Brain microvascular endothelial cell (primary cell): ENCODE measurements at regions not wholly inside any gene's neighbourhood (a gene's known extent, or its start where the extent isn't known, plus 50 kb on each side); places are given as distances from the start of the nearest gene placed in this dataset.

Source experiments
- DNase-seq: peaks from one replicate; pipeline ENCODE4 v3.0.0-alpha.2; 2020
- H3K27ac ChIP-seq: fragments of 250-450 bp; sonication (Bioruptor Pico); 2 replicates; pipeline ENCODE4 v1.5.1; 2020; ENCODE audit warnings: mild to moderate bottlenecking, moderate library complexity
- H3K27me3 ChIP-seq: fragments of 250-450 bp; sonication (Bioruptor Pico); replicated peaks from 2 replicates; pipeline ENCODE4 v1.5.1; 2020; ENCODE audit warnings: mild to moderate bottlenecking
- H3K36me3 ChIP-seq: fragments of 250-450 bp; sonication (Bioruptor Pico); replicated peaks from 2 replicates; pipeline ENCODE4 v1.5.1; 2020; ENCODE audit warnings: mild to moderate bottlenecking
- H3K4me3 ChIP-seq: 2 replicates; pipeline ENCODE4 v1.5.1; 2011; ENCODE audit warnings: low read depth, mild to moderate bottlenecking, control low read depth, low read length, moderate library complexity
- in situ Hi-C: cut with HindIII; loops from 2 replicates; pipeline ENCODE4 v1.10.0; 2017; ENCODE audit warnings: low sequenced_read_pairs, low pct_ligation_motif_present
- TF ChIP-seq, protein P1 (sequence below): IDR thresholded peaks from 2 replicates; pipeline ENCODE4 v1.5.1; 2011; ENCODE audit warnings: low read depth, mild to moderate bottlenecking, moderate library complexity, low read length, control low read depth, inconsistent platforms; ENCODE audit errors: missing control alignments

DNA sequence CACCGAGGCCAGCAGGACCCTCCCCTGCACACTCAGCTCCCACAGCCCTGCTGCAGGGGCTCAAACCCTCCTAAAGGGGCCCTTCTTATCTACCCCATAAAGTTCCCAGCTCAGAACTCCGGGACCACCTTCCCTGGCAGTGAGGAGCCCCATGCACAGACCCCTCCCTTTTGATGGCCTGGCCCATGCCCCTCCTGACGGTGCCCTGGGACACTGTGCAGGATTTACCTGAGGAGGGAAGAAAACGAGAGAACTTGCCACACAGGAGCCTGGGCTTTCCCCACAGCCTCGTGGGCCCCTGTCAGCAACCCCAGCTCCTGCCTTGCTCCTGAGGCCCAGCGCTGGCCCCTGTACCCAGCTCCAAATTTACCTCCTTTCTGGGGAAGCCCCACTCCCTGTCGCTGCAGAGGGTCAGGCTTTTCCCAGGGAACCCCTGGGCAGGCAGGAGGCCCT is 206.3 kb upstream of the SALL3 start:
- Histone ChIP-seq H3K27me3 (no peaks in the 10 kb centered on the region), H3K27ac (no peak overlapping the region), H3K36me3 (no peaks in the 10 kb centered on the region), H3K4me3 (no peak overlapping the region)
- TF ChIP-seq, protein P1, sequence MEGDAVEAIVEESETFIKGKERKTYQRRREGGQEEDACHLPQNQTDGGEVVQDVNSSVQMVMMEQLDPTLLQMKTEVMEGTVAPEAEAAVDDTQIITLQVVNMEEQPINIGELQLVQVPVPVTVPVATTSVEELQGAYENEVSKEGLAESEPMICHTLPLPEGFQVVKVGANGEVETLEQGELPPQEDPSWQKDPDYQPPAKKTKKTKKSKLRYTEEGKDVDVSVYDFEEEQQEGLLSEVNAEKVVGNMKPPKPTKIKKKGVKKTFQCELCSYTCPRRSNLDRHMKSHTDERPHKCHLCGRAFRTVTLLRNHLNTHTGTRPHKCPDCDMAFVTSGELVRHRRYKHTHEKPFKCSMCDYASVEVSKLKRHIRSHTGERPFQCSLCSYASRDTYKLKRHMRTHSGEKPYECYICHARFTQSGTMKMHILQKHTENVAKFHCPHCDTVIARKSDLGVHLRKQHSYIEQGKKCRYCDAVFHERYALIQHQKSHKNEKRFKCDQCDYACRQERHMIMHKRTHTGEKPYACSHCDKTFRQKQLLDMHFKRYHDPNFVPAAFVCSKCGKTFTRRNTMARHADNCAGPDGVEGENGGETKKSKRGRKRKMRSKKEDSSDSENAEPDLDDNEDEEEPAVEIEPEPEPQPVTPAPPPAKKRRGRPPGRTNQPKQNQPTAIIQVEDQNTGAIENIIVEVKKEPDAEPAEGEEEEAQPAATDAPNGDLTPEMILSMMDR, result no peak
- no peak for DNase-seq
- in situ Hi-C loops, result no loop called here

DNA sequence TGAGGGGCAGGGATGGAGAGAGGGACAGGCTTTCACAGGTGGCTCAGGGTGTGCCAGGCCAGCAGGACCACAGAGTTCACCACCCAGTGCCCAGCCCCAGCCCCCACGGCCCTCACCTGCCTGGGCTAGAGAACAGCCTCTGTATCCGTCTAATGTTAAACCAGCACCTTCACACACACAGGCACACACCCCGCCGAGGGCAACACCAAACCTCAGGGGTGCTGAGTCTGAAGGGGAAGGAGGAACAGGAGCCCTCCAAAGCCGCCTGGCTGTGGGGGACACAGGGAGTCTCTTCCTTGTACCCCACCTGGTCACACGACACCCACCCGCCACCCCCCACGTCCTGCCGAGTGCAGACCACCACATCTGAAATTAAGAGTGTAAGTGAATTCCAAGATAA is 205.8 kb upstream of the SALL3 start:
- Histone ChIP-seq H3K36me3 (no peaks in the 10 kb centered on the region), H3K4me3 (no peak overlapping the region), H3K27me3 (no peaks in the 10 kb centered on the region), H3K27ac (no peak overlapping the region)
- DNase-seq, result no peak
- in situ Hi-C loops, result no loop called here
- TF ChIP-seq, protein P1, result no peak

GRCh38 chr18:78774741-78775141 is 204.9 kb upstream of the SALL3 start:
- TF ChIP-seq, protein P1, result no peak
- in situ Hi-C loops, result no loop called here
- DNase-seq, result no peak

DNA sequence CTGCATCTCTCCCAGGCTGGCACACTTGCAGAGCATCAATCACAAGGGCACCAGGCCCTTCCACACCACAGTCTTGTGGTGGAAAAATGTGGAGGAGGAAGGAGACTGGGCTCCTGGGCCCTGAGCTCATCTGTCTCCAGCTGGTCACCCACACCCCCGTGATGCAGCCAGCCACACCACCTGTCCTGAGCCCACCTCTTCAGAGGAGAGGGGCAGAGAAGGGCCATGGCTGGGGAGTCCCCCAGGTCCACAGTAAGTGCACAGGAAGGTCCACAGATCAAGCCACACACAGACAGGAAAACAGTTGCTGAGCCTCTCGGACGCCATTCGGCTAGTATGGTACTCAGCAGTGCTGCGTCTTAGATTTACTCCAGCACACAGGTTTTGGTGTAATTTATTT is 203.5 kb upstream of the SALL3 start:
- H3K27ac ChIP-seq, result no peak overlapping the region
- no peak for DNase-seq
- TF ChIP-seq, protein P1, result no peak
- no peak overlapping the region for H3K4me3 ChIP-seq
- H3K27me3 ChIP-seq, result no peaks in the 10 kb centered on the region
- in situ Hi-C loops, result no loop called here
- no peaks in the 10 kb centered on the region for H3K36me3 ChIP-seq

More at GRCh38 chr18:78774741-78775141, 204.9 kb upstream of the SALL3 start:
- H3K36me3 ChIP-seq, result no peaks in the 10 kb centered on the region
- no peaks in the 10 kb centered on the region for H3K27me3 ChIP-seq
- no peak overlapping the region for H3K4me3 ChIP-seq
- no peak overlapping the region for H3K27ac ChIP-seq

DNA sequence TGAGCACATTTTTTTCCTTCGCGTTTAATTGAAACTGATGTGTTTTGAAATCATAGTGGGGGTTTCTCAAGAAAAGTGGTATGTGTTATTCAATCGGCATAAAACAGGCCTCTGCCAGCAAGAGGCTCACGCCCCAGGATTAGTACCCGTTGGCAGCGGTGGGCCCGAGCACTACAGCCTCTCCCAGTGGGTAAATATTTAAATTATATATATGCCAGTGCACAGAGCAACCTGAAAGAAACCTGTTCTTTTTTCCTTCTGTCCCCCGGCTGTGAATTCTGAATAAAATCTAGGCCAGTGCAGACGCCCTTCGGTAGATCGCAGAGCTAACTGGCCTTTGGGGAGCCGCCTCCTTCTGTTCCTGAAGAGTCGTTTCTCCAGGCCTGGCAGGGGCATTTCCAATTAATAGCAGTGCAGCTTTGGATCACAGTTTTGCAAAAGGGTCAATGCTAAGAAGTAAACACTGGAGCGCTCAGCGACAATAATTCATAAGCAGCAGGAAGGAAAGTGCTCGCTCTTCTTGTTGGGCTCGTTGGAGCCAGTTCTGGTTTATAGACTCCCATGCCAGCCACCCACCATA is 202.8 kb upstream of the SALL3 start:
- Histone ChIP-seq H3K27me3 (no peaks in the 10 kb centered on the region), H3K4me3 (no peak overlapping the region), H3K36me3 (no peaks in the 10 kb centered on the region), H3K27ac (no peak overlapping the region)
- no peak for DNase-seq
- TF ChIP-seq, protein P1, result no peak
- in situ Hi-C loops, result no loop called here

DNA sequence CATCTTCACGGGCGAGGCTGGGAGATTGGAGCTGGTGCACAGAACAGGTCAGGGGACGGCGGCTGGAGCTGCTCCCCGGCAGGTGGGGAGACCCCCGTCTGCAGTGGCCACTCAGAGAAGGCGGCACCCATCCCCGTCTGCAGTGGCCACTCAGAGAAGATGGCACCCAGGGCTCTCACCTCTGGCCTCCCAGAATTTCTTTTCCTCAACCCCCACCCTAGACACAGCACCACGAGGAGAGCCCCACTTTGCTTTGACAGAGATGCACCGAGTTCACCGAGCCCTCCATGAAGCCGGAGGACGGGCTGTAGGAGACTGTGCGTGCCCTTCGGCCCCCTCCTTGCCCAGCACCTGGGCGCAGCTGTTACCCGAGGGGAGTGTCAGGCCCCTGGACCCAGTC is 201.6 kb upstream of the SALL3 start:
- Histone ChIP-seq H3K27me3 (no peaks in the 10 kb centered on the region), H3K27ac (no peak overlapping the region), H3K36me3 (no peaks in the 10 kb centered on the region), H3K4me3 (no peak overlapping the region)
- DNase-seq, result no peak
- TF ChIP-seq, protein P1, result no peak
- in situ Hi-C loops, result no loop called here
